PFSK-1 (cell line): ENCODE measurements at regions not wholly inside any gene's neighbourhood (a gene's known extent, or its start where the extent isn't known, plus 50 kb on each side); places are given as distances from the start of the nearest gene placed in this dataset.

Experiments used
- FOXP2 ChIP-seq: optimal IDR thresholded peaks from 2 replicates; pipeline ENCODE3; 2011; ENCODE audit warnings: borderline replicate concordance, control low read depth, inconsistent platforms; ENCODE audit not compliant: insufficient read depth; ENCODE audit errors: extremely low read length, extremely low read depth
- POLR2AphosphoS5 ChIP-seq: IDR thresholded peaks from 2 replicates; pipeline ENCODE4 v1.6.1; 2012; ENCODE audit warnings: low read depth, mild to moderate bottlenecking, control low read depth, low read length, moderate library complexity
- REST ChIP-seq, 2 experiments: IDR thresholded peaks; 2 replicates each; pipeline versions ENCODE4 v1.6.1 to v1.8.0; 2011 to 2012; ENCODE audit warnings: low read depth in 2 of 2, low read length in 2 of 2, control low read depth in 1 of 2, inconsistent platforms in 1 of 2, mild to moderate bottlenecking in 1 of 2, moderate library complexity in 1 of 2; ENCODE audit not compliant: insufficient read depth in 1 of 2
- SIN3A ChIP-seq: IDR thresholded peaks from 2 replicates; pipeline ENCODE4 v1.6.1; 2012; ENCODE audit warnings: mild to moderate bottlenecking, low read length, moderate library complexity, borderline replicate concordance; ENCODE audit not compliant: insufficient read depth
- TAF1 ChIP-seq: IDR thresholded peaks from 2 replicates; pipeline ENCODE4 v1.6.1; 2012; ENCODE audit warnings: low read length, control low read depth, borderline replicate concordance; ENCODE audit not compliant: insufficient read depth

GRCh38 chr6:19722999-19723398 is 114.2 kb upstream of the ID4 start:
- TF ChIP-seq POLR2AphosphoS5: no peak
- no peak for TF ChIP-seq SIN3A
- no peak for TF ChIP-seq REST (IDR thresholded peaks at IDR 0.05; ENCODE audit: insufficient read depth in 1 of 2, low read depth in 2 of 2, low read length in 2 of 2)
- TF ChIP-seq TAF1: no peak
- no peak for TF ChIP-seq FOXP2

- no peak for TF ChIP-seq SIN3A
- no peak for TF ChIP-seq REST (IDR thresholded peaks at IDR 0.05; ENCODE audit: insufficient read depth in 1 of 2, low read depth in 2 of 2, low read length in 2 of 2)
- TF ChIP-seq POLR2AphosphoS5: no peak
- no peak for TF ChIP-seq FOXP2
- TF ChIP-seq TAF1: no peak
Measured at GRCh38 chr6:19723545-19723944, 113.6 kb upstream of the ID4 start.

- TF ChIP-seq TAF1 (no peak), REST (IDR thresholded peaks at IDR 0.05; ENCODE audit: insufficient read depth in 1 of 2, low read depth in 2 of 2, low read length in 2 of 2) (no peak), FOXP2 (no peak), POLR2AphosphoS5 (no peak), SIN3A (no peak)
Measured at GRCh38 chr6:19731282-19731681, 105.9 kb upstream of the ID4 start.

GRCh38 chr6:19734061-19734460 is 103.1 kb upstream of the ID4 start:
- TF ChIP-seq FOXP2 (no peak), TAF1 (no peak), SIN3A (no peak), POLR2AphosphoS5 (no peak), REST (IDR thresholded peaks at IDR 0.05; ENCODE audit: insufficient read depth in 1 of 2, low read depth in 2 of 2, low read length in 2 of 2) (no peak)

- TF ChIP-seq TAF1 (no peak), POLR2AphosphoS5 (no peak), FOXP2 (no peak), SIN3A (no peak), REST (IDR thresholded peaks at IDR 0.05; ENCODE audit: insufficient read depth in 1 of 2, low read depth in 2 of 2, low read length in 2 of 2) (no peak)
Measured at GRCh38 chr6:19734519-19734918, 102.7 kb upstream of the ID4 start.
